HG02870 (cell line): ENCODE measurements at regions not wholly inside any gene's neighbourhood (a gene's known extent, or its start where the extent isn't known, plus 50 kb on each side); places are given as distances from the start of the nearest gene placed in this dataset.
"Not testable (repeated sequence)": the region's sequence is repeated elsewhere in the genome, so short reads cannot be mapped to it uniquely, and the experiment has no call there.

Experiments
- ATAC-seq: cut with Tn5 transposase; IDR thresholded peaks from one replicate; pipeline ENCODE4 v1.9.1; 2021; ENCODE audit warnings: mild to moderate bottlenecking, moderate library complexity; ENCODE audit not compliant: unreplicated experiment

GRCh38 chr6:10343320-10343719, 71.6 kb downstream of the TFAP2A start:
- ATAC-seq = no peak

DNA sequence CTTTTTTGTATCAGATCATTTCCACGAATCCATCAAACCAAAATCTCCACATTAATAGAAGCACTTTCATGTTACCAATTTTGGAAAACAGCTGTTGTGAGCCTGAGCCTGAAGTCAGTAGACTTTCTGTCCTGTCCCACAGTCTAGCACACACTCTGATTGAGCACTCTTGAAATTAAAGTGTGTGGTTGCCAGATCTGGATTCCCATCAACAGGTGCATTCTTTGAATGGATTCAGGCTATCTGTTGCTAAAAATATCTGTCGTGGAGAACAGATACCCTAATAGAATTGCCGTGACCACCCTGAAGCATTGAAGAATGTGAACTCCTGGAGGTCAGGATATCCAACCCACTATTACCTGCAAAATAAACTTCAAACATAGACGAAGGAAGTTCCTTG, 73.3 kb downstream of the TFAP2A start:
- no peak for ATAC-seq

- no peak for ATAC-seq
These were observed 76.7 kb downstream of the TFAP2A start for GRCh38 chr6:10338151-10338550.

- not testable (repeated sequence) for ATAC-seq
These were observed 77.5 kb downstream of the TFAP2A start for GRCh38 chr6:10337376-10337775.

GRCh38 chr6:10332111-10332510, 82.8 kb downstream of the TFAP2A start:
- no peak for ATAC-seq

GRCh38 chr6:10331334-10331968, 83.4 kb downstream of the TFAP2A start:
- no peak for ATAC-seq

DNA sequence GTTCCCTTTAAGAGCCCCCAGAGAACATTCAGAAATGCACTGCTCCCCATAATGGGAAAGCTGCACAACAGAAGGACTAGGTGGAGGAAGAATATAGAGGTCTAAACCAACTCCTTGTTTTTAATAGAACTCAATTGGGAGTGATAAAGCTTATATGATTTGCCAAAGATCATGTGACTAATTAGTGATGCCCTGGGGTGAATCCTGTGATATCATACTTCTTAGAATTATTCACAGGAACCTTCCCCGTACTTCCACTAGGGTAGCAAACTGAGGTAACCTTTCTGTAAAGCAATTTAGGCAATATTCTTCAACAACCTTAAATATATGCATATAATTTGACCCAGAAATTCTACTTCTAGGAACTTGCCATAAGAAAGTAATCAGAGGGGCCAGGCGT, 84.4 kb downstream of the TFAP2A start:
- ATAC-seq = no peak

GRCh38 chr6:10323018-10323417, 91.9 kb downstream of the TFAP2A start:
- ATAC-seq = no peak

- no peak for ATAC-seq
These were observed 94.6 kb downstream of the TFAP2A start for GRCh38 chr6:10320291-10320690.

DNA sequence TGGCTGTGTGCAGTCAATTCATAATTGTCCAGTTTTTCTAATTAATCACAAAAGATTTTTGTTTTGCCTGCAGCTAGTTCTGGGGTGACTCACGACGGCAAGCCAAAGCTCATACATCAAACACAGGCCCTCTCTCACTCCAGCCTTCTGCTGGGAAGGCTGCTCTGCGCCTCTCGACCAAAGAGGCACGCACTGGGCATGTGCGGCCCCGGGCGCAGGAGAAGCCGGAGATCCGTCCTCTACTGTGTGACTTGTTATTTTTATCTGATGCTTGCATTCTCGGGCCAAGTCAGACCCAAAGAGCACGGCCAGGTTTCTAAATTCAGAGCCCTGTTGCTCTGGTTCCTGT, 98.5 kb downstream of the TFAP2A start:
- ATAC-seq = no peak

GRCh38 chr6:10315658-10316372, 99.1 kb downstream of the TFAP2A start:
- no peak for ATAC-seq

DNA sequence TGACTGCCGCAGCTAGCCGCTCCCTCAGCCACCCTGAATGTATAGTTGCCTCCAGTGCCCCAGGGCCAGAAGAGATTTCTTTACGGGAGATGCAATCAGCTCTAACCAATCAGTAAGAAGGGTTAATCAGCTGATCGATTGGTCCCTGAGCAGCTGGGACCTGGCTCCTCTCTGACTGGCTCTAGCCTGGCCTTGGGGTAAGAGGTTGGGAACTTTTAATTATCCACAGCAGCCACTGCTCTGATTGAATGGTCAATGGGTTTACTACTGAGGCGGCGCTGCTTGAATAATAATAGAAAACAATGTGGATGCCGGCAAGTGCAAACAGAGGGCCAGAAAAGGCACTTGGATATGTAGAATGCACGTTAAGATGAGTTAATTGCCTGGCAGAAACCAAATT, 99.8 kb downstream of the TFAP2A start:
- ATAC-seq = no peak

- ATAC-seq = no peak
These were observed 100.5 kb downstream of the TFAP2A start for GRCh38 chr6:10314163-10314955.

- no peak for ATAC-seq
These were observed 101.1 kb downstream of the TFAP2A start for GRCh38 chr6:10313799-10314162.

DNA sequence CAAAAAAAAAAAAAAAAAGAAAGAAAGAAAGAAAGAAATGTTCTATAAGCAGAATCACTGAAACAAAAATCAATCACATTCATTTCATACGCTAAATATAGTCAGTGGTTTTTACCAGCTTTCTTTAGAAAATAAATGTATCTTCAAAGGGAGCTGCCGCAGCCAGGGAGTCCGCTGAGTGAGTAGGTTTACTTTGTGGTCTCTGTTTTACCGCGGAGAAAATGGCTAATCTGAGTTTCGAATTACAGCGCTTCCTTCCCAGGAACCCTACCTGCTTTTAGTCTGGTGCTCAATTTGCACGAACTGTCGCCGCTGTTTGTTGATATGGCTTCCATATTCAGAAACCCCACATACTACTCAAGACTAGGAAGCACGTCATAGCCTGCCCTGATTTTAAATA, 102.4 kb downstream of the TFAP2A start:
- no peak for ATAC-seq

GRCh38 chr6:10311546-10312405, 103.1 kb downstream of the TFAP2A start:
- ATAC-seq = not testable (repeated sequence)

- ATAC-seq = no peak
These were observed 104.0 kb downstream of the TFAP2A start for GRCh38 chr6:10310826-10311225.

DNA sequence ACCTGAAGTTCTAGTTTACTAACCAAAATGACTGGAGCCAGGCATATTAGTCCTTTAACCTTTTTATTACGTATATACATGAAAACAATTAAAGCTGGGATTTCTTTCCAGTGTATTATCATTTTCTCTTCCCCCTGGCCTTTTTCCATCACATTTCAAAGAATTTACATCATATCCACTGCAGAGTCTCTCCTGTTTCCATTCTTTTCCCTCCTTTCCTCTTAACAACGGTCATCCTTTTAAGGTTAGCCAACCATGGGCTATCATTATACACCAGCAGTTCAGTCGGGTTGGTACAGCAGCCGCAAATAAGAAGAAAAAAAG, 104.6 kb downstream of the TFAP2A start:
- ATAC-seq = no peak

GRCh38 chr6:10309457-10310329, 105.2 kb downstream of the TFAP2A start:
- ATAC-seq = no peak

DNA sequence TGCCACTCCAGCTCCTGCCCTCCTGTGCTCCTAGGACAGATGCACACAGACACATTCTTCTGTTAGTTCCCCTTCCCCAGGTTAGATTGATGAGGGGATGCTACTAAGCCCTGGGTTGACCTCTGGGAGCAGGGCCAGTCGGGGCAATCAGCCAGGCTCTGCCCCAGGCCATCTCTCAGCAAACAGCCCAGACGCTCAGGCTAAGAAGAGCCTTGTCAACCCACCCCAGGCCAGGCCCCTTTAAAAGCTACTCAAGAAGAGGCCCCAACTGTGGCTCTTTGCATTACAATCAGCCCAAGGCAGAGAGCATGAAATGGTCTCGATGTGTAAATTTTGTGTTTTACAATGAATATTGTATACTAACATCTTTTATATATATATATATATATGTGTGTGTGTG, 107.4 kb downstream of the TFAP2A start:
- no peak for ATAC-seq
